Type B pancreatic cell (in vitro differentiated cells): ENCODE measurements at regions not wholly inside any gene's neighbourhood (a gene's known extent, or its start where the extent isn't known, plus 50 kb on each side); places are given as distances from the start of the nearest gene placed in this dataset.

Experiments
- DNase-seq: peaks from one replicate; pipeline ENCODE4 v3.0.0; 2021; ENCODE audit warnings: mixed read lengths; ENCODE audit not compliant: unreplicated experiment; ENCODE audit errors: extremely low spot score
- H3K27ac Mint-ChIP-seq: 2 replicates; pipeline ENCODE4 v1.8.0; 2021; ENCODE audit warnings: mild to moderate bottlenecking, mixed read lengths
- H3K27me3 Mint-ChIP-seq: 2 replicates; pipeline ENCODE4 v1.8.0; 2021; ENCODE audit warnings: mixed read lengths
- H3K36me3 Mint-ChIP-seq: 2 replicates; pipeline ENCODE4 v1.8.0; 2021; ENCODE audit warnings: mixed read lengths
- H3K4me1 Mint-ChIP-seq: one replicate; pipeline ENCODE4 v1.8.0; 2021; ENCODE audit warnings: mixed read lengths; ENCODE audit not compliant: unreplicated experiment
- H3K4me3 Mint-ChIP-seq: 2 replicates; pipeline ENCODE4 v1.8.0; 2021; ENCODE audit warnings: mild to moderate bottlenecking, mixed read lengths
- H3K9me3 Mint-ChIP-seq: 2 replicates; pipeline ENCODE4 v1.8.0; 2021; ENCODE audit warnings: mixed read lengths
- TF ChIP-seq, protein P1 (sequence below): fragments of 200-600 bp; sonication (generic); conservative IDR thresholded peaks from 2 replicates; pipeline ENCODE4 v1.5.0; 2021; ENCODE audit warnings: antibody characterized with exemption, mild to moderate bottlenecking

- no peak for DNase-seq
- H3K36me3 Mint-ChIP-seq = no peaks in the 10 kb centered on the region
- peaks cover 5% of the 10 kb centered on the region for H3K4me1 Mint-ChIP-seq
- H3K9me3 Mint-ChIP-seq = no peaks in the 10 kb centered on the region
- no peak overlapping the region for H3K4me3 Mint-ChIP-seq
- H3K27ac Mint-ChIP-seq = no peak overlapping the region
- no peaks in the 10 kb centered on the region for H3K27me3 Mint-ChIP-seq
- TF ChIP-seq, protein P1, sequence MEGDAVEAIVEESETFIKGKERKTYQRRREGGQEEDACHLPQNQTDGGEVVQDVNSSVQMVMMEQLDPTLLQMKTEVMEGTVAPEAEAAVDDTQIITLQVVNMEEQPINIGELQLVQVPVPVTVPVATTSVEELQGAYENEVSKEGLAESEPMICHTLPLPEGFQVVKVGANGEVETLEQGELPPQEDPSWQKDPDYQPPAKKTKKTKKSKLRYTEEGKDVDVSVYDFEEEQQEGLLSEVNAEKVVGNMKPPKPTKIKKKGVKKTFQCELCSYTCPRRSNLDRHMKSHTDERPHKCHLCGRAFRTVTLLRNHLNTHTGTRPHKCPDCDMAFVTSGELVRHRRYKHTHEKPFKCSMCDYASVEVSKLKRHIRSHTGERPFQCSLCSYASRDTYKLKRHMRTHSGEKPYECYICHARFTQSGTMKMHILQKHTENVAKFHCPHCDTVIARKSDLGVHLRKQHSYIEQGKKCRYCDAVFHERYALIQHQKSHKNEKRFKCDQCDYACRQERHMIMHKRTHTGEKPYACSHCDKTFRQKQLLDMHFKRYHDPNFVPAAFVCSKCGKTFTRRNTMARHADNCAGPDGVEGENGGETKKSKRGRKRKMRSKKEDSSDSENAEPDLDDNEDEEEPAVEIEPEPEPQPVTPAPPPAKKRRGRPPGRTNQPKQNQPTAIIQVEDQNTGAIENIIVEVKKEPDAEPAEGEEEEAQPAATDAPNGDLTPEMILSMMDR = no peak
Measured at GRCh38 chrX:20670611-20671010, 403.9 kb upstream of the RPS6KA3 start.

DNA sequence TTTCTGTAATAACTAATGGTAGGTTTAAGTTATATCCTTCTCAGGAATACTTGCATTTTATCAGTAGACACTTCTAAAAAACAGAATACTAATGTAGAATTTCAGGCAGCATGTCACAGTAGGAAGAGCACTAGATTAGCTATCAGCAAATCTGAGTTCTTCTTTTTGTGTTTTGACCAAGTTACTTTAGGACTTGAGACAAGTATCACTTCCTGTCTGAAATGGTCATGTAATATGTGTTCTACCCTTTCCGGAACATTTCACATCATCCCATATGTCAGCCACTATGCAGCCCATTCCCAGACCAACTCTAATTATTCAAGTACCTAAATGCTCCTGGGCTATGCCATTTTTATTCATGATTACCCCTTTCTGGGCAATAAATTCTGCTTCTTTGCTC lies 401.8 kb upstream of the RPS6KA3 start:
- DNase-seq = no peak
- Mint-ChIP-seq H3K27ac (no peak overlapping the region), H3K4me3 (no peak overlapping the region), H3K36me3 (no peaks in the 10 kb centered on the region), H3K27me3 (no peaks in the 10 kb centered on the region), H3K4me1 (peaks cover 15% of the 10 kb centered on the region), H3K9me3 (no peaks in the 10 kb centered on the region)
- TF ChIP-seq, protein P1 = no peak

- H3K9me3 Mint-ChIP-seq = no peaks in the 10 kb centered on the region
- no peaks in the 10 kb centered on the region for H3K27me3 Mint-ChIP-seq
- H3K4me1 Mint-ChIP-seq = peaks cover 16% of the 10 kb centered on the region
- no peak overlapping the region for H3K27ac Mint-ChIP-seq
- no peaks in the 10 kb centered on the region for H3K36me3 Mint-ChIP-seq
- no peak overlapping the region for H3K4me3 Mint-ChIP-seq
- TF ChIP-seq, protein P1 = no peak
- no peak for DNase-seq
Measured at GRCh38 chrX:20666331-20666730, 399.6 kb upstream of the RPS6KA3 start.

DNA sequence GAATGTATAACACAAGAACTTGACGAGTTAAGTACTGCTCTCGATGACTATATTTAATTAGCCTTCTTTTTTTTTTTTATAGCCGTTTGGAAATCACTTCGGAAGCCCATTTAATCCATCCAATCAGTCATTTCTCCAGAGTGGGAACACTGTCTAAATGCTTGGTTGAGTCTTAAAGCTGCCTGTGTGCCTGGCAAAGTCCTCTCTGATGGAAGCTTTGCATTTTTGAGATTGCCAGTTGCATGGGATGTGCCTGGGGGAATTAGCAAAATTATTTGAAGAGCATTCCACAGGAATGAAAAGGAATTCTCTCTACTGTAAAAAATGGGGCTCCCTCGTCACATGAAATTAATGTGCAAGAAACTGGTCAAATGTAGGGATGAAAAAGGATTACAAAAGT lies 398.8 kb upstream of the RPS6KA3 start:
- no peak for DNase-seq
- H3K27me3 Mint-ChIP-seq = no peaks in the 10 kb centered on the region
- no peaks in the 10 kb centered on the region for H3K9me3 Mint-ChIP-seq
- H3K4me3 Mint-ChIP-seq = no peak overlapping the region
- H3K36me3 Mint-ChIP-seq = no peaks in the 10 kb centered on the region
- no peak overlapping the region for H3K27ac Mint-ChIP-seq
- peaks cover 16% of the 10 kb centered on the region for H3K4me1 Mint-ChIP-seq
- TF ChIP-seq, protein P1 = no peak

DNA sequence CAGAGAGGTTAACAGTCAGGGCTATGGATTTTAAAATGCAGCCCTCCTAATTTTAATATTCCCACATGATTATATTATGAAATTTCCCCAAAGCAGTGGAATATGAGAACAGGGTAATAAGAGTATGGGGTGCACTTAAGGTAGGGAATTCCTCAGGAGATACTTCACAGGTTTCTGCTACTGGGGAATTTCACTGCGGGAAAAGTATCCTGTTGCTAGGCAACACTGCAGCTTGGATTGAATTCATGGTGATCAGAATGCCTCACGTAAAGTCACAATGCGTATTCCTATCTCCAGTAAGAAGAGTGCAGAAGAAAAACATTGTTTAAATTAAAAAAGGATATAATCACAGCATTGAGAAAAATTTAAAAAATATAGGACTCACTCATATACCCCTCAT lies 398.1 kb upstream of the RPS6KA3 start:
- TF ChIP-seq, protein P1 = no peak
- Mint-ChIP-seq H3K4me1 (peaks cover 16% of the 10 kb centered on the region), H3K27ac (no peak overlapping the region), H3K27me3 (no peaks in the 10 kb centered on the region), H3K4me3 (no peak overlapping the region), H3K9me3 (no peaks in the 10 kb centered on the region), H3K36me3 (no peaks in the 10 kb centered on the region)
- no peak for DNase-seq

DNA sequence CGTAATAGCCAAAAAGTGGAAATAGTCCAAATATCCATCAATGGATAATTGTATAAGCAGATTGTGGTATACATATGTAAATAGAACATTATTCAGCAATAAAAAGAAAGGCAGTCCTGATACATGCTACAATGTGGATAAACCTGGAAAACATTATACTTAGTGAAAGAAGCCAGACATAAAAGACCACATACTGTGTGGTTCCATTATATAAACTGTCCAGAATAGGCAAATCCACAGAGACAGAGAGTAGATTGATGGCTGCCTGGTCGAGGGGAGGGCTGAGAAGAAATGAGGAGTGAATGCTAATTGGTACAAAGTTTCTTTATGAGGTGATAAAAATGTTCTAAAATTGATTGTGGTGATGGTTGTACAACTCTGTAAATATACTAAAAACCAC lies 397.4 kb upstream of the RPS6KA3 start:
- H3K36me3 Mint-ChIP-seq = no peaks in the 10 kb centered on the region
- no peaks in the 10 kb centered on the region for H3K27me3 Mint-ChIP-seq
- DNase-seq = no peak
- TF ChIP-seq, protein P1 = no peak
- H3K4me1 Mint-ChIP-seq = peaks cover 16% of the 10 kb centered on the region
- H3K4me3 Mint-ChIP-seq = no peak overlapping the region
- no peak overlapping the region for H3K27ac Mint-ChIP-seq
- no peaks in the 10 kb centered on the region for H3K9me3 Mint-ChIP-seq
